SU-DHL-6 (cell line): ENCODE measurements at regions not wholly inside any gene's neighbourhood (a gene's known extent, or its start where the extent isn't known, plus 50 kb on each side); places are given as distances from the start of the nearest gene placed in this dataset.

Experiments used
- H2AFZ ChIP-seq: fragments of 200-600 bp; sonication (generic); 2 replicates; pipeline ENCODE4 v1.6.1; 2014; ENCODE audit warnings: low read depth, mild to moderate bottlenecking, moderate library complexity, mixed read lengths, antibody characterized with exemption, low read length; ENCODE audit not compliant: severe bottlenecking
- H3F3A ChIP-seq: fragments of 200-600 bp; shearing (Covaris generic); 2 replicates; pipeline ENCODE4 v1.6.0; 2016; ENCODE audit warnings: antibody characterized with exemption, mild to moderate bottlenecking; ENCODE audit not compliant: insufficient read depth
- H3K27ac ChIP-seq: fragments of 200-600 bp; sonication (generic); 2 replicates; pipeline ENCODE4 v1.5.1; 2016; ENCODE audit warnings: low read depth, mild to moderate bottlenecking, low read length, moderate library complexity, mixed read lengths
- H3K27me3 ChIP-seq: fragments of 200-600 bp; sonication (generic), shearing (Covaris generic); 2 replicates; pipeline ENCODE4 v1.6.0; 2014; ENCODE audit warnings: mild to moderate bottlenecking, low read length
- H3K36me3 ChIP-seq: fragments of 200-600 bp; sonication (generic); 2 replicates; pipeline ENCODE4 v1.6.1; 2014; ENCODE audit warnings: mild to moderate bottlenecking, low read length, mixed read lengths
- H3K4me2 ChIP-seq: fragments of 300-600, 200-600 bp; shearing (Covaris generic), sonication (generic); 2 replicates; pipeline ENCODE4 v1.6.0; 2014; ENCODE audit warnings: low read length, low read depth, mild to moderate bottlenecking; ENCODE audit not compliant: poor library complexity, severe bottlenecking
- H3K4me3 ChIP-seq: fragments of 200-600 bp; sonication (generic); 2 replicates; pipeline ENCODE4 v1.5.1; 2014; ENCODE audit warnings: antibody characterized with exemption, low read length, mild to moderate bottlenecking, mixed read lengths; ENCODE audit not compliant: insufficient read depth, poor library complexity, severe bottlenecking
- H3K79me2 ChIP-seq: fragments of 200-600 bp; sonication (generic); 2 replicates; pipeline ENCODE4 v1.6.1; 2014; ENCODE audit warnings: mild to moderate bottlenecking, low read length, moderate library complexity; ENCODE audit not compliant: insufficient read depth
- H3K9ac ChIP-seq: fragments of 200-600 bp; sonication (generic); 2 replicates; pipeline ENCODE4 v1.7.0; 2014; ENCODE audit warnings: mild to moderate bottlenecking, low read length
- H3K9me2 ChIP-seq: fragments of 200-600 bp; sonication (generic); replicated peaks from 2 replicates; pipeline ENCODE4 v1.6.1; 2014; ENCODE audit warnings: low read length; ENCODE audit not compliant: insufficient read depth
- H3K9me3 ChIP-seq: fragments of 200-600 bp; sonication (generic); 2 replicates; pipeline ENCODE4 v1.6.1; 2014; ENCODE audit warnings: low read length, mixed read lengths; ENCODE audit not compliant: insufficient read depth
- H4K20me1 ChIP-seq: fragments of 200-600 bp; sonication (generic); 2 replicates; pipeline ENCODE4 v1.6.1; 2014; ENCODE audit warnings: low read depth, mild to moderate bottlenecking, antibody characterized with exemption, low read length, moderate library complexity, mixed read lengths
- CTCF ChIP-seq: fragments of 200-600 bp; sonication (generic); IDR thresholded peaks from one replicate; pipeline ENCODE4 v1.5.1; 2017; ENCODE audit warnings: antibody characterized with exemption, mild to moderate bottlenecking, low read length, moderate library complexity; ENCODE audit not compliant: insufficient read depth, poor library complexity, severe bottlenecking
- EZH2phosphoT487 ChIP-seq: fragments of 200-600 bp; sonication (generic), shearing (Covaris generic); conservative IDR thresholded peaks from 2 replicates; pipeline ENCODE4 v1.6.1; 2018; ENCODE audit warnings: mild to moderate bottlenecking, antibody characterized with exemption, low read length, moderate library complexity, mixed read lengths

GRCh38 chr18:61637905-61638595 is 254.8 kb downstream of the RNF152 start:
- H4K20me1 ChIP-seq, result no peaks in the 10 kb centered on the region
- no peak overlapping the region for H2AFZ ChIP-seq
- no peak overlapping the region for H3K27ac ChIP-seq
- no peak overlapping the region for H3K4me3 ChIP-seq
- H3K9me3 ChIP-seq, result no peaks in the 10 kb centered on the region
- H3K79me2 ChIP-seq, result no peaks in the 10 kb centered on the region
- TF ChIP-seq EZH2phosphoT487 (no peak), CTCF (no peak)
- H3K27me3 ChIP-seq, result no peaks in the 10 kb centered on the region
- no peaks in the 10 kb centered on the region for H3F3A ChIP-seq
- no peak overlapping the region for H3K4me2 ChIP-seq
- H3K36me3 ChIP-seq, result no peaks in the 10 kb centered on the region
- no peak overlapping the region for H3K9ac ChIP-seq
- H3K9me2 ChIP-seq, result no peaks in the 10 kb centered on the region

GRCh38 chr18:61637319-61637718 is 255.5 kb downstream of the RNF152 start:
- no peaks in the 10 kb centered on the region for H3K27me3 ChIP-seq
- H3K27ac ChIP-seq, result no peak overlapping the region
- no peaks in the 10 kb centered on the region for H3K36me3 ChIP-seq
- TF ChIP-seq EZH2phosphoT487 (no peak), CTCF (no peak)
- no peaks in the 10 kb centered on the region for H3K9me2 ChIP-seq
- no peaks in the 10 kb centered on the region for H3F3A ChIP-seq
- no peak overlapping the region for H3K4me3 ChIP-seq
- no peaks in the 10 kb centered on the region for H4K20me1 ChIP-seq
- no peak overlapping the region for H2AFZ ChIP-seq
- no peak overlapping the region for H3K4me2 ChIP-seq
- H3K9me3 ChIP-seq, result no peaks in the 10 kb centered on the region
- H3K9ac ChIP-seq, result no peak overlapping the region
- no peaks in the 10 kb centered on the region for H3K79me2 ChIP-seq

GRCh38 chr18:61635901-61636528 is 256.8 kb downstream of the RNF152 start:
- peak; percentile 97 for TF ChIP-seq CTCF
- TF ChIP-seq EZH2phosphoT487, result no peak
- H3K36me3 ChIP-seq, result no peaks in the 10 kb centered on the region
- H3K9me2 ChIP-seq, result no peaks in the 10 kb centered on the region
- H3K79me2 ChIP-seq, result no peaks in the 10 kb centered on the region
- no peaks in the 10 kb centered on the region for H3K9me3 ChIP-seq
- no peaks in the 10 kb centered on the region for H3F3A ChIP-seq
- H2AFZ ChIP-seq, result no peak overlapping the region
- H3K27ac ChIP-seq, result no peak overlapping the region
- no peaks in the 10 kb centered on the region for H4K20me1 ChIP-seq
- H3K9ac ChIP-seq, result no peak overlapping the region
- no peaks in the 10 kb centered on the region for H3K27me3 ChIP-seq
- no peak overlapping the region for H3K4me3 ChIP-seq
- no peak overlapping the region for H3K4me2 ChIP-seq
